ENCODE measurements at regions not wholly inside any gene's neighbourhood (a gene's known extent, or its start where the extent isn't known, plus 50 kb on each side); places are given as distances from the start of the nearest gene placed in this dataset.

DNA sequence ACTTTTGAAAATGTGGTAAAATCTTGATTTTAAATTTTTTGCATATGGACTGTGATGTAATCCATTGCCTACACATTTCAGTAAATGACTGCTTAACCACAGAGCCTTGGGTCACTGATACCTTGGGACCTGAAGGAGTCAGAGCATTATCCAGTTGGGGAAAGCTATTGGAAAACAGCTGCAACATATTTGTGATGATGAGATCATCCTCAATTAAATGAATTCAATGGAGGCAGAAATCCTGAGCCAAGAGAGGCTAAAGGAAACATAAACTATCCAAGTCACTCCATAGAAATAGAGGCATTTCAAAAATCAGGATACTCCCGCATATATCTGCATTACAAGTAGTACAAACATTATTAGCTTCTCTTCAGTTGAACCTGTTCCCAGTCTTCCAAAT lies 99.8 kb upstream of the PRMT6 start:
- WGBS (ENCODE audit: insufficient coverage): no CpG with 5 or more reads among the region's 1 CpG
- Histone ChIP-seq H3K27me3 (ENCODE audit: control insufficient read depth in 2 of 2, insufficient read depth in 2 of 2, low read length in 2 of 2) (no peaks in the 10 kb centered on the region), H3K4me1 (ENCODE audit: control insufficient read depth in 1 of 2, insufficient read depth in 2 of 2, low read length in 2 of 2) (no peaks in the 10 kb centered on the region)

DNA sequence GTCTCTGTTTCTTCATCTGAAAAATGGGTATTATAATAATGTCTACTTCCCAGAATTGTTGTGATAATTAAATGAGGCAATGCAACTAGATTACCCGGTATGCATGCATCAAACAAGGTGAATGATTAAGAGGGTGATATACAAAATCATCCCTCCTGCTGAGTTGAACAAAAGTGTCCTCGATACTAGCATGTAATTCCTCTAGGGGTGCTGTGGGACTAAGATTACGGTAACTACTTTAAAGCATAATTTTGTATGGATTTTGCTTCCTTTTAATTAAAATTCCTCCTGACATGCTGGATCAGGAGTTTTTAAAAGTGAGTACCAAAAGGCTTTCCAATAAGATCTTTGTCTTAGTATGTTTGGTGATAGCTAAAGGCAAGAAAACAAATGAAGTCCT lies 98.7 kb upstream of the PRMT6 start:
- WGBS (ENCODE audit: insufficient coverage): no CpG with 5 or more reads among the region's 3 CpGs
- Histone ChIP-seq H3K4me1 (ENCODE audit: control insufficient read depth in 1 of 2, insufficient read depth in 2 of 2, low read length in 2 of 2) (no peaks in the 10 kb centered on the region), H4K20me1 (ENCODE audit: insufficient read depth, low read length) (no peaks in the 10 kb centered on the region), H3K4me2 (replicated peaks; ENCODE audit: extremely low read depth, low read length, poor library complexity, severe bottlenecking) (no peak overlapping the region), H3K27ac (ENCODE audit: low read depth in 1 of 2, low read length in 2 of 2) (no peak overlapping the region), H2AFZ (ENCODE audit: insufficient read depth, low read depth, low read length, poor library complexity, severe bottlenecking) (no peak overlapping the region), H3K4me3 (replicated peaks in 1 of 3; ENCODE audit: low read depth in 2 of 3, low read length in 3 of 3) (no peak overlapping the region), H3K27me3 (ENCODE audit: control insufficient read depth in 2 of 2, insufficient read depth in 2 of 2, low read length in 2 of 2) (no peaks in the 10 kb centered on the region), H3K36me3 (replicated peaks in 1 of 2; ENCODE audit: control insufficient read depth in 1 of 2, insufficient read depth in 2 of 2, low read length in 2 of 2) (no peaks in the 10 kb centered on the region), H3K79me2 (ENCODE audit: insufficient read depth, low read length) (no peaks in the 10 kb centered on the region), H3K9me3 (replicated peaks in 1 of 2; ENCODE audit: control insufficient read depth in 1 of 2, insufficient read depth in 1 of 2, low read length in 2 of 2) (no peaks in the 10 kb centered on the region), H3K9ac (ENCODE audit: insufficient read depth, low read length, poor library complexity, severe bottlenecking) (no peak overlapping the region)
- H3K4me1 Mint-ChIP-seq: no peaks in the 10 kb centered on the region
- no peak overlapping the region for H3K4me3 Mint-ChIP-seq
- peaks cover 0 to 5% (median under 1%) of the 10 kb centered on the region in 3 donors for H3K27me3 Mint-ChIP-seq (ENCODE audit: low read depth in 3 of 3)
- H3K36me3 Mint-ChIP-seq: no peaks in the 10 kb centered on the region
- no peak for DNase-seq
- H3K9me3 Mint-ChIP-seq: peaks cover 0 to 3% (median 0%) of the 10 kb centered on the region in 7 donors
- intact Hi-C loops (cut with micrococcal nuclease): no loop called here
- TF ChIP-seq, protein P1, sequence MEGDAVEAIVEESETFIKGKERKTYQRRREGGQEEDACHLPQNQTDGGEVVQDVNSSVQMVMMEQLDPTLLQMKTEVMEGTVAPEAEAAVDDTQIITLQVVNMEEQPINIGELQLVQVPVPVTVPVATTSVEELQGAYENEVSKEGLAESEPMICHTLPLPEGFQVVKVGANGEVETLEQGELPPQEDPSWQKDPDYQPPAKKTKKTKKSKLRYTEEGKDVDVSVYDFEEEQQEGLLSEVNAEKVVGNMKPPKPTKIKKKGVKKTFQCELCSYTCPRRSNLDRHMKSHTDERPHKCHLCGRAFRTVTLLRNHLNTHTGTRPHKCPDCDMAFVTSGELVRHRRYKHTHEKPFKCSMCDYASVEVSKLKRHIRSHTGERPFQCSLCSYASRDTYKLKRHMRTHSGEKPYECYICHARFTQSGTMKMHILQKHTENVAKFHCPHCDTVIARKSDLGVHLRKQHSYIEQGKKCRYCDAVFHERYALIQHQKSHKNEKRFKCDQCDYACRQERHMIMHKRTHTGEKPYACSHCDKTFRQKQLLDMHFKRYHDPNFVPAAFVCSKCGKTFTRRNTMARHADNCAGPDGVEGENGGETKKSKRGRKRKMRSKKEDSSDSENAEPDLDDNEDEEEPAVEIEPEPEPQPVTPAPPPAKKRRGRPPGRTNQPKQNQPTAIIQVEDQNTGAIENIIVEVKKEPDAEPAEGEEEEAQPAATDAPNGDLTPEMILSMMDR (IDR thresholded peaks at IDR 0.05): no peak
- H3K27ac Mint-ChIP-seq: no peak overlapping the region

More for the DNA sequence above, 99.8 kb upstream of the PRMT6 start:
- H3K36me3 Mint-ChIP-seq: no peaks in the 10 kb centered on the region
- no peak overlapping the region for H3K4me3 Mint-ChIP-seq
- no peaks in the 10 kb centered on the region for H4K20me1 ChIP-seq (ENCODE audit: insufficient read depth, low read length)
- no peak overlapping the region for H3K27ac ChIP-seq (ENCODE audit: low read depth in 1 of 2, low read length in 2 of 2)
- TF ChIP-seq, protein P1 (IDR thresholded peaks at IDR 0.05): no peak
- peaks cover 0 to 5% (median 1%) of the 10 kb centered on the region in 3 donors for H3K27me3 Mint-ChIP-seq (ENCODE audit: low read depth in 3 of 3)
- no peaks in the 10 kb centered on the region for H3K79me2 ChIP-seq (ENCODE audit: insufficient read depth, low read length)
- H3K36me3 ChIP-seq (replicated peaks in 1 of 2; ENCODE audit: control insufficient read depth in 1 of 2, insufficient read depth in 2 of 2, low read length in 2 of 2): no peaks in the 10 kb centered on the region
- intact Hi-C loops (cut with micrococcal nuclease): no loop called here
- H3K9me3 ChIP-seq (replicated peaks in 1 of 2; ENCODE audit: control insufficient read depth in 1 of 2, insufficient read depth in 1 of 2, low read length in 2 of 2): no peaks in the 10 kb centered on the region
- no peak overlapping the region for H3K4me3 ChIP-seq (replicated peaks in 1 of 3; ENCODE audit: low read depth in 2 of 3, low read length in 3 of 3)
- peaks cover 0 to 3% (median 0%) of the 10 kb centered on the region in 7 donors for H3K9me3 Mint-ChIP-seq
- no peak overlapping the region for H2AFZ ChIP-seq (ENCODE audit: insufficient read depth, low read depth, low read length, poor library complexity, severe bottlenecking)
- H3K9ac ChIP-seq (ENCODE audit: insufficient read depth, low read length, poor library complexity, severe bottlenecking): no peak overlapping the region
- no peak overlapping the region for H3K27ac Mint-ChIP-seq
- no peaks in the 10 kb centered on the region for H3K4me1 Mint-ChIP-seq
- no peak for DNase-seq
- H3K4me2 ChIP-seq (replicated peaks; ENCODE audit: extremely low read depth, low read length, poor library complexity, severe bottlenecking): no peak overlapping the region
